ES-I3 (cell line): ENCODE measurements at regions not wholly inside any gene's neighbourhood (a gene's known extent, or its start where the extent isn't known, plus 50 kb on each side); places are given as distances from the start of the nearest gene placed in this dataset.
"Not testable (repeated sequence)": the region's sequence is repeated elsewhere in the genome, so short reads cannot be mapped to it uniquely, and the experiment has no call there.

ENCODE experiments used
- H3K36me3 ChIP-seq: 2 replicates; pipeline ENCODE4 v1.6.1; 2013; ENCODE audit warnings: mild to moderate bottlenecking, low read length, control low read depth, moderate library complexity; ENCODE audit not compliant: insufficient read depth
- H3K4me1 ChIP-seq: 2 replicates; pipeline ENCODE4 v1.6.1; 2013; ENCODE audit warnings: mild to moderate bottlenecking, control low read depth, low read length; ENCODE audit not compliant: insufficient read depth
- H3K9ac ChIP-seq: 2 replicates; pipeline ENCODE4 v1.6.1; 2013; ENCODE audit warnings: low read depth, mild to moderate bottlenecking, low read length, moderate library complexity
- H3K9me3 ChIP-seq: 2 replicates; pipeline ENCODE4 v1.6.1; 2013; ENCODE audit warnings: mild to moderate bottlenecking, low read length, moderate library complexity; ENCODE audit not compliant: control insufficient read depth, insufficient read depth

DNA sequence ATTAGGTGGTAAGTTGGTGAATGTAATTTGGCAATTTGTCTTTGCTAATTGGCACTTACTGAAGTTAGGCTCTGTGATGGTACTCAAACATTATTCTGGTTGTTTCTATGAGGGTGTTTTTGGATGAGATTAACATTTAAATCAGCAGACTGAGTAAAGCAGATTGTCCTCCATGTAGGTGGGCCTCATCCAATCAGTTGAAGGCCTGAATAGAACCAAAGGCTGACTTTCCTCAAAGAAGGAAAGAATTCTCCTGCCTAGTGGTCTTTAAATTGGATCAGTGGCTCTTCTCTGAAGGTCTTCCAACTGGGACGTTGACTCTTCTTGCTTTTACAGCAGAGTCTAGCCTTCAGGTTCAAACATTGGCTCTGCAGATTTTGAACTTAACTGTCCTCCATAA lies 278.3 kb downstream of the KIF20B start:
- Histone ChIP-seq H3K9ac (no peak overlapping the region), H3K4me1 (peaks cover 11% of the 10 kb centered on the region; the same call in 1 of the 2 replicates), H3K36me3 (no peaks in the 10 kb centered on the region)

DNA sequence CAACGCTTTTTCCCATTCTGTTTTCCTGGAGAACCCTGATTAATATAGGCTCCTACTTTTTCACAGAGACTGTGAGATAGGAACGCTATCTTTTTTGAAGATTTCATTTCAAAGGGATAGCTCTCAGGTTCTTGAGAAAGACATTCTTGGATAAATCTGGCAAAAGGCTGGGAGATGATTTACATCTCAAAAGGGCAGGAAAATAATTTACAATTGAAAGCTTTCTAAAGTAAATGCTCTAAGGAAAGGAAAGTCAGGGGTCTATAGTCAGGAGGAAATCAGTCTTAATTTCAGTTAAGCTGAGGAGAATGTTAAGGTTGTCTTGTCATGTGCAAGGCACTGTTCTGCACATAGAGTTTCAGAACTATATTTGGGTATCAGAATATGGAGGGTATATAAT lies 278.8 kb downstream of the KIF20B start:
- no peak overlapping the region for H3K9ac ChIP-seq
- peaks cover 11% of the 10 kb centered on the region; the same call in 1 of the 2 replicates for H3K4me1 ChIP-seq

More for the DNA sequence above, 278.3 kb downstream of the KIF20B start:
- H3K9me3 ChIP-seq = 0 out of 2 replicates have a peak, but pooled peaks cover 3% of the 10 kb centered on the region

DNA sequence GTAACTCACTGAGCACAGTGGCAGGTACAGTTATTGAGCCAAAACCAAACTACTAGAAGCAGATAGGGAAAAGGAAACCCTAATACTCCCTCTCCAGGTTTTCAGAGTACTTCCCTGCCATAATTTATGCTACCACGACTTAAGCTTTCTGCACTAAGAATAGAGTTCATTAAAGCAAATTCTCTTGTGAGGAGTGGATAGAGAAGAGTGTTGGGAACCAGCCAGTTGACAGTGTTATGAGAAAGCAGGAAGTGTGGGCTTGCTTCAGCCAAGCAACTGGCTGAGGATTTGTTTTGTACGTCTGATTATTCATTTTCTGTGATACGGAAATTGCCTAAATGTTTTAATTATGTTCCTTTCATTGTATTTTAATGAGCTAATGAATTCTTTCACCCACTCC lies 280.5 kb downstream of the KIF20B start:
- Histone ChIP-seq H3K9ac (no peak overlapping the region), H3K9me3 (0 out of 2 replicates have a peak, but pooled peaks cover 3% of the 10 kb centered on the region), H3K36me3 (no peaks in the 10 kb centered on the region), H3K4me1 (peaks cover 11% of the 10 kb centered on the region)

More for the DNA sequence above, 278.8 kb downstream of the KIF20B start:
- Histone ChIP-seq H3K36me3 (no peaks in the 10 kb centered on the region), H3K9me3 (0 out of 2 replicates have a peak, but pooled peaks cover 3% of the 10 kb centered on the region)

- Histone ChIP-seq H3K36me3 (no peaks in the 10 kb centered on the region), H3K4me1 (peaks cover 11% of the 10 kb centered on the region), H3K9me3 (no peaks in the 10 kb centered on the region), H3K9ac (no peak overlapping the region)
These were observed 284.1 kb downstream of the KIF20B start for GRCh38 chr10:89985446-89985845.

- H3K36me3 ChIP-seq, H3K4me1 ChIP-seq, H3K9ac ChIP-seq, H3K9me3 ChIP-seq: not testable (repeated sequence)
These were observed 287.0 kb downstream of the KIF20B start for GRCh38 chr10:89988361-89988760.

DNA sequence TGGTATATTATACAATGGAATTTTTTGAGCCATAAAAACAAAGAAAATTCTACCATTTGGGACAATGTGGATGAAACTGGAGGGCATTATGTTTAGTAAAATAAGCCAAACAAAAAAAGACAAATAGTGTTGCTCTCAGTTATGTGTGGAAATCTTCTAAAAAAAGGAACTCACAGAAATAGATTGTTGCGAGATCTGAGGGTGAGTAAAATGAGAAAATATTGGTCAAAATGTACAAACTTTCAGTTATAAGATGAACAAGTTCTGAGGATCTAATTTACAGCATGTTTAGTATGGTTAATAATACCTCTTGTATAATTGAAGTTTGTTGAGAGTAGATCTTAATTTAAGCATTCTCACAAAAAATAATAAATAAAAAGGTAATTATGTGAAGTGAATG lies 291.2 kb downstream of the KIF20B start:
- Histone ChIP-seq H3K36me3 (no peaks in the 10 kb centered on the region), H3K9ac (no peak overlapping the region), H3K9me3 (no peaks in the 10 kb centered on the region), H3K4me1 (no peaks in the 10 kb centered on the region)

DNA sequence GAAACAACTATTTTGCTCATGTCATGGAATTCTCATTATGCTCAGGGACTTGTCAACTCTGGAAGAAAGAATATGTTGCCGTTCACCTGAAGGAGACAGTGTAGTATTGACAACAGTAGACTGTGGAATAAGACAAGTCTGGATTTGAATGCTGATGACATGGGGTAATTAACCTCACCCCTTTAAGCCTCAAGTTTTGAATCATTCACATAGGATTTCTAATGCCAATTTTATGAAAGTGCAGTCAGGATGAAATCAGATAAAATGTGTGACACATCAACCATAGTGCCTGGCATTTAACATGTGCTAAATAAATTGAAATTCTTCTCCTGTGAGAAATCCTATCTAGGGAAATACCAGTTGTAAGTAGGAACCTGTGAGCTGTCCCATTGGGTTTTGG lies 305.8 kb downstream of the KIF20B start:
- no peaks in the 10 kb centered on the region; the same call in 1 of the 2 replicates for H3K9me3 ChIP-seq
- no peaks in the 10 kb centered on the region for H3K36me3 ChIP-seq
- H3K9ac ChIP-seq = no peak overlapping the region
- H3K4me1 ChIP-seq = no peaks in the 10 kb centered on the region

DNA sequence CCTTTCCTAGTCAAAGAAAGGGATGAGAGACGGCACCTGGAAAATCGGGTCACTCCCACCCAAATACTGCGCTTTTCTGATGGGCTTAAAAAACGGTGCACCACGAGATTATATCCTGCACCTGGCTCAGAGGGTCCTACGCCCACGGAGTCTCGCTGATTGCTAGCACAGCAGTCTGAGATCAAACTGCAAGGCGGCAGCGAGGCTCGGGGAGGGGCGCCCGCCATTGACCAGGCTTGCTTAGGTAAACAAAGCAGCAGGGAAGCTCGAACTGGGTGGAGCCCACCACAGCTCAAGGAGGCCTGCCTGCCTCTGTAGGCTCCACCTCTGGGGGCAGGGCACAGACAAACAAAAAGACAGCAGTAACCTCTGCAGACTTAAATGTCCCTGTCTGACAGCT lies 309.9 kb downstream of the KIF20B start:
- not testable (repeated sequence) for H3K36me3 ChIP-seq, H3K9me3 ChIP-seq, H3K4me1 ChIP-seq
- H3K9ac ChIP-seq = peak overlapping the region; percentile 28; the same call in 1 of the 2 replicates

DNA sequence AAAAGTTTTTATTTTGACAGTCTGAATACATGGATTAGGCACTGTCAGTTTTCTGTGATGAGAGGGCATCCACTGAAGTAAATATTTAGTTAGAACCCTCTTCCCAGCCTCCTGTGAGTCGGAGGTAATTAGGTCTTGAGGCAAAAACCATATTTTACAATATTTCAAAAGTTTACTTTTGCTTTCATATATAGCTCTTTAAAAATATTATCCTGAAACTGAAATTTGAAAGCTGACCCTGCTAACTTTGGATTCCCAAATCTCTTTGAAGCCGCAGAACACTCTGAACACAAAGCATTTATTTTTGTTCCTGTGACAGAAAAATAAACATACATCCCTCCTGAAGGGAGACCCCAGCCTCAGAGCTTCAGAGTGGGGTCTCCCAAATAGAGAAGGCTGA lies 317.4 kb downstream of the KIF20B start:
- H3K9ac ChIP-seq = no peak overlapping the region
- peaks cover 5% of the 10 kb centered on the region; the same call in 1 of the 2 replicates for H3K4me1 ChIP-seq
- no peaks in the 10 kb centered on the region for H3K9me3 ChIP-seq
- no peaks in the 10 kb centered on the region for H3K36me3 ChIP-seq

- Histone ChIP-seq H3K9me3 (no peaks in the 10 kb centered on the region), H3K9ac (no peak overlapping the region), H3K4me1 (peaks cover 5% of the 10 kb centered on the region; the same call in 1 of the 2 replicates), H3K36me3 (no peaks in the 10 kb centered on the region)
These were observed 319.1 kb downstream of the KIF20B start for GRCh38 chr10:90020506-90020905.

- H3K9me3 ChIP-seq = no peaks in the 10 kb centered on the region
- no peaks in the 10 kb centered on the region for H3K36me3 ChIP-seq
- no peak overlapping the region for H3K9ac ChIP-seq
- peaks cover 5% of the 10 kb centered on the region; the same call in 1 of the 2 replicates for H3K4me1 ChIP-seq
These were observed 322.6 kb downstream of the KIF20B start for GRCh38 chr10:90023950-90024349.

- Histone ChIP-seq H3K4me1 (peaks cover 3% of the 10 kb centered on the region; the same call in 1 of the 2 replicates), H3K9ac (no peak overlapping the region), H3K36me3 (no peaks in the 10 kb centered on the region), H3K9me3 (no peaks in the 10 kb centered on the region)
These were observed 326.9 kb downstream of the KIF20B start for GRCh38 chr10:90028312-90028711.

DNA sequence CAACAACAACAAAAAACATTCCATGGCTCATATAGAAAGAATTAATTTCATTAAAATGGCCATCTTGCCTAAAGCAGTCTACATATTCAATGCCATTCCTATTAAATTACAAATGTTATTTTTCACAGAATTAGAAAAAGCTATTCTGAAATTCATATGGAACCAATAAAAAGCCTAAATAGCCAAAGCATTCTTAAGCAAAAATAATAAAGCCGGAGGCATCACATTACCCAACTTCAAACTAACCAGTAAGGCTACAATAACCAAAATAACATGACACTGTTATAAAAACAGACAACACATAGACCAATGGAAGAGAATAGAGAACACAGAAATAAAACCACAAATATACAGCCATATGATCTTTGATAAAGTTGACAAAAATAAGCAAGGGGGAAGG lies 330.4 kb downstream of the KIF20B start:
- Histone ChIP-seq H3K9ac (no peak overlapping the region), H3K36me3 (no peaks in the 10 kb centered on the region), H3K4me1 (no peaks in the 10 kb centered on the region), H3K9me3 (no peaks in the 10 kb centered on the region)

- Histone ChIP-seq H3K36me3 (no peaks in the 10 kb centered on the region), H3K9ac (no peak overlapping the region), H3K9me3 (no peaks in the 10 kb centered on the region)
These were observed 331.1 kb downstream of the KIF20B start for GRCh38 chr10:90032519-90032918.

DNA sequence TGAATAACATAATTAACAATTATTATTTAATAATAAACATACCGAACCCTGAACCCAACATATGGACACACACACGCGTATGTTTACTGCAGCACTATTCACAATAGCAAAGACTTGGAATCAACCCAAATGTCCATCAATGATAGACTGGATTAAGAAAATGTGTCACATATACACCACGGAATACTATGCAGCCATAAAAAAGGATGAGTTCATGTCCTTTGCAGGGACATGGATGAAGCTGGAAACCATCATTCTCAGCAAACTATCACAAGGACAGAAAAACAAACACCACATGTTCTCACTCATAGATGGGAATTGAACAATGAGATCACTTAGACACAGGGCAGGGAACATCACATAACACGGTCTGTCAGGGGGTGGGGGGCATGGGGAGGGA lies 333.5 kb downstream of the KIF20B start:
- not testable (repeated sequence) for H3K36me3 ChIP-seq, H3K9ac ChIP-seq, H3K4me1 ChIP-seq, H3K9me3 ChIP-seq

More at GRCh38 chr10:90032519-90032918, 331.1 kb downstream of the KIF20B start:
- no peaks in the 10 kb centered on the region for H3K4me1 ChIP-seq

- Histone ChIP-seq H3K9me3 (no peaks in the 10 kb centered on the region), H3K4me1 (no peaks in the 10 kb centered on the region)
These were observed 340.2 kb downstream of the KIF20B start for GRCh38 chr10:90041585-90041984.

More at GRCh38 chr10:90041585-90041984, 340.2 kb downstream of the KIF20B start:
- Histone ChIP-seq H3K9ac (no peak overlapping the region), H3K36me3 (no peaks in the 10 kb centered on the region)
